WERI-Rb-1 (cell line): ENCODE measurements at regions not wholly inside any gene's neighbourhood (a gene's known extent, or its start where the extent isn't known, plus 50 kb on each side); places are given as distances from the start of the nearest gene placed in this dataset.

Experiments
- DNase-seq: peaks from one replicate; pipeline ENCODE4 v3.0.0-alpha.2; 2020
- H3K27ac ChIP-seq: fragments of 250-450 bp; sonication (Bioruptor Pico); 2 replicates; pipeline ENCODE4 v1.5.1; 2020; ENCODE audit warnings: mild to moderate bottlenecking, moderate library complexity
- H3K27me3 ChIP-seq: fragments of 250-450 bp; sonication (Bioruptor Pico); 2 replicates; pipeline ENCODE4 v1.5.1; 2021; ENCODE audit warnings: mild to moderate bottlenecking, low read depth, moderate library complexity; ENCODE audit not compliant: insufficient read depth, severe bottlenecking
- H3K36me3 ChIP-seq: fragments of 250-450 bp; sonication (Bioruptor Pico); 2 replicates; pipeline ENCODE4 v1.5.1; 2020; ENCODE audit warnings: mild to moderate bottlenecking, moderate library complexity
- H3K4me3 ChIP-seq: 2 replicates; pipeline ENCODE4 v1.5.1; 2011; ENCODE audit warnings: low read depth, mild to moderate bottlenecking, control low read depth, low read length
- H3K9me3 ChIP-seq: fragments of 250-450 bp; sonication (Bioruptor Pico); 2 replicates; pipeline ENCODE4 v1.5.1; 2021; ENCODE audit warnings: mild to moderate bottlenecking, moderate library complexity; ENCODE audit not compliant: severe bottlenecking
- TF ChIP-seq, protein P1 (sequence below): IDR thresholded peaks from 2 replicates; pipeline ENCODE4 v1.5.1; 2011; ENCODE audit warnings: low read depth, mild to moderate bottlenecking, control low read depth, inconsistent platforms, low read length

DNA sequence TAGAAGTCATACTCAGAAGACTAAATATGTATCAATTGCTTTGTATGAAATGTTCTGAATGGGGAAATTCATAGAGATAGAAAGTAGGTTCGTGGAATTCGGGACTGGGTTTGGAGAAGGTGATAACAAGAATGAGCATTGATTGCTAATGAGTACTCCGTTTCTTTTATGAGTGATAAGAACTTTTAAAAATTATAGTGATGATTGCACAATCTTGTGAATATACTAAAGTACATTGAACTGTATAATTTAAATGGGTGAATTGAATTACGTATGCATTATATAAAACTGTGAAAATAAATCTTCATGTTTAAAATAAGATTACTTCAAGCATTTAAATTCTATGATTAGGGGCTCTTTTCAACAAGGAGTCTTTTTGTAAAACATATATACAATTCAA lies 425.6 kb upstream of the NCAM2 start:
- TF ChIP-seq, protein P1, sequence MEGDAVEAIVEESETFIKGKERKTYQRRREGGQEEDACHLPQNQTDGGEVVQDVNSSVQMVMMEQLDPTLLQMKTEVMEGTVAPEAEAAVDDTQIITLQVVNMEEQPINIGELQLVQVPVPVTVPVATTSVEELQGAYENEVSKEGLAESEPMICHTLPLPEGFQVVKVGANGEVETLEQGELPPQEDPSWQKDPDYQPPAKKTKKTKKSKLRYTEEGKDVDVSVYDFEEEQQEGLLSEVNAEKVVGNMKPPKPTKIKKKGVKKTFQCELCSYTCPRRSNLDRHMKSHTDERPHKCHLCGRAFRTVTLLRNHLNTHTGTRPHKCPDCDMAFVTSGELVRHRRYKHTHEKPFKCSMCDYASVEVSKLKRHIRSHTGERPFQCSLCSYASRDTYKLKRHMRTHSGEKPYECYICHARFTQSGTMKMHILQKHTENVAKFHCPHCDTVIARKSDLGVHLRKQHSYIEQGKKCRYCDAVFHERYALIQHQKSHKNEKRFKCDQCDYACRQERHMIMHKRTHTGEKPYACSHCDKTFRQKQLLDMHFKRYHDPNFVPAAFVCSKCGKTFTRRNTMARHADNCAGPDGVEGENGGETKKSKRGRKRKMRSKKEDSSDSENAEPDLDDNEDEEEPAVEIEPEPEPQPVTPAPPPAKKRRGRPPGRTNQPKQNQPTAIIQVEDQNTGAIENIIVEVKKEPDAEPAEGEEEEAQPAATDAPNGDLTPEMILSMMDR, result no peak
- DNase-seq, result no peak
- Histone ChIP-seq H3K27me3 (peaks cover 39% of the 10 kb centered on the region), H3K9me3 (no peaks in the 10 kb centered on the region), H3K36me3 (no peaks in the 10 kb centered on the region), H3K4me3 (no peak overlapping the region), H3K27ac (no peak overlapping the region)

DNA sequence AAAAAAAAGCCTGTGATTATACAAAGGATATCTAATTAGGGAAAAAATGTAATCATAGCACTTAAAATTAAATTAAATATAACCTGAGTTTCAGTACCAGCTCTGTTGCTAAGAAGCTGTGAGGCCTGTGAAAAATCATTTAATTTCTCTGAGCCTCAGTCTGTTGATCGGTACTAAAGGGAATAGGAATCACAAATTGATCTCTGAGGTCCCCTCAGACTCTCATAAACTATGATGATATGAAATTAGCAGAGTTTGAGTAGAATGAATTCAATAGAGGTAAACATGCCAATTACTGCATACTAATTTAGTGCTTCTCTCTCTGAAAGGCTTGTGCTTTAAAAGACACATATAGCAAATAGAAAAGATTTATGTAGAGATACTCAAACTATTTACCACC lies 416.8 kb upstream of the NCAM2 start:
- H3K4me3 ChIP-seq, result no peak overlapping the region
- peaks cover 15% of the 10 kb centered on the region for H3K27me3 ChIP-seq
- H3K9me3 ChIP-seq, result peaks cover 3% of the 10 kb centered on the region
- no peak overlapping the region for H3K27ac ChIP-seq
- DNase-seq, result no peak
- TF ChIP-seq, protein P1, result no peak
- H3K36me3 ChIP-seq, result no peaks in the 10 kb centered on the region

DNA sequence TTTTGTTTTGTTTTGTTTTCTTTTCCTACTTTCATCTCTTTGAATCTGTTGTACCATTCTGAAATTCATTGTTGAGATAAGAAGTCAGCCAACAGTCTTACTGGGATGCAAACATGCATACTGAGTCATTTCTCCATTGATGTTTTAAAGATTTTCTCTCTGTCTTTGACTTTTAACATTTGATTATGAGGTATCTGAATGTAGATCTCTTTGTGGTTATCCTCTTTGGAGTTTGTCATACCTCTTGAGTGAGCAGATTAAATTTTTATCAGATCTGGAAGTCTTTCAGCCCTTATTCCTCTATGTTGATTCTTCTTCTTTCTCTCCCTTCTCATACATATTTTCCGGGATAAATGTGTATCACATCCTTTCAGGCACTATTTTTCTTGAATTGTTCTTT lies 406.9 kb upstream of the NCAM2 start:
- Histone ChIP-seq H3K27ac (no peak overlapping the region), H3K36me3 (no peaks in the 10 kb centered on the region), H3K4me3 (no peak overlapping the region), H3K9me3 (peaks cover 4% of the 10 kb centered on the region), H3K27me3 (no peaks in the 10 kb centered on the region)
- no peak for DNase-seq
- TF ChIP-seq, protein P1, result no peak

DNA sequence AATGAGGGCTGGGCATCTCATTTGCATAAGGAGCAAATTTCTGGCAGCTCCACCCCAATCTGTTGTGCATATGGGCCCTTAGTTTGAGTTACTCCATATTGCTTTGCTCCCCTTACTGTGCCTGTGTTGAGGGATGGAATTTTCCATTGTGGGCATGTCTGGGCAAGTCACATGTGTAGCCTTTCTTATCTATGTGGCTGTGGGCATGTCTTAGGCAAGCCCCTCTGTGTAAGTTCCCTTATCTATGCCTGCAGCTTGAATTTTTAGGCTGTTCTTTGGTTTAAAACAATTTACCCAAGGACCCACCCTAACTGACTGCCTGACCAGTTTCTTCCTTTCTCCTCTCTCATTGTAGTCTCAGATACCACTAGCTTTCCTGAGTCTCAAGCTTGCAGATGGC lies 405.7 kb upstream of the NCAM2 start:
- H3K4me3 ChIP-seq, result no peak overlapping the region
- peaks cover 7% of the 10 kb centered on the region for H3K27me3 ChIP-seq
- no peak overlapping the region for H3K27ac ChIP-seq
- TF ChIP-seq, protein P1, result no peak
- H3K36me3 ChIP-seq, result no peaks in the 10 kb centered on the region
- DNase-seq, result no peak
- H3K9me3 ChIP-seq, result peaks cover 4% of the 10 kb centered on the region

DNA sequence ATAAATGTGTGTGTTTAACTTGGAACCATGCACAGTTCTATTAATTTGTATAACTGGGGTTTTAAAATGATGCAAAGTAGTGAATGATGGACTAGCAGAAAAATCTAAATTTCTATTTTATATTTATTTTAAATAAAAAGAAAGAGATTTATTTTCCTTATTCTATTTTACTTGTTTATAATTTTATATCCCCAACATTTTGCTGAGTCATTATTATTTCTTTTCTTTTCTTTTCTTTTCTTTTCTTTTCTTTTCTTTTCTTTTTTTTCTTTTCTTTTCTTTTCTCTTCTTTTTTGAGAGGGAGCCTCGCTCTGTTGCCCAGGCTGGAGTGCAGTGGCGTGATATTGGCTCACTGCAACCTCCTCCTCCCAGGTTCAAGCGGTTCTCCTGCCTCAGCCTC lies 395.0 kb upstream of the NCAM2 start:
- no peak for DNase-seq
- H3K36me3 ChIP-seq, result no peaks in the 10 kb centered on the region
- TF ChIP-seq, protein P1, result no peak
- H3K9me3 ChIP-seq, result peaks cover 2% of the 10 kb centered on the region
- no peak overlapping the region for H3K4me3 ChIP-seq
- no peak overlapping the region for H3K27ac ChIP-seq
- peaks cover 20% of the 10 kb centered on the region for H3K27me3 ChIP-seq

DNA sequence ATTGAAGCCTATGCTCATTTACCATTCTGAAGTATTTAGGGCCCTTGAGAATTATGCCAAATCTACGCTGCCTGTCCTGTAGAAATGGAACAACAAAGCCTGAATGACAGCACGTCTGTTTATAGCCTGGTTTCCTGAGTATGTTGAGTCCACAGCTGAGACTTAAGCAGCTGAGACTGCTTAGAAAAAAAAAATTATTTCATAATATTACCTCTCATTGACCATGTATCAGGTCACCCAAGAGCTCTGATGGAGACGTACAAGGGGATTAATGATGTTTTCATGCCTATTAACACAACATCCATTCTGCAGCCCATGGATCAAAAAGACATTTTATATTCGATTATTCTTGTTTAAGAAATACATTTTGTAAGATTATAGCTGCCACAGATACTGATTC lies 387.2 kb upstream of the NCAM2 start:
- H3K27me3 ChIP-seq, result peaks cover 6% of the 10 kb centered on the region
- TF ChIP-seq, protein P1, result no peak

More for the DNA sequence above, 387.2 kb upstream of the NCAM2 start:
- DNase-seq, result no peak
- H3K36me3 ChIP-seq, result no peaks in the 10 kb centered on the region
- H3K9me3 ChIP-seq, result peaks cover 5% of the 10 kb centered on the region
- H3K4me3 ChIP-seq, result no peak overlapping the region
- H3K27ac ChIP-seq, result no peak overlapping the region
